Stimulated activated CD4-positive, alpha-beta T cell treated with anti-CD3 and anti-CD28 coated beads, Interleukin-2, amount 100 ng/mL, for 24 hours (primary cell): ENCODE measurements at regions not wholly inside any gene's neighbourhood (a gene's known extent, or its start where the extent isn't known, plus 50 kb on each side); places are given as distances from the start of the nearest gene placed in this dataset.

Source experiments
- DNase-seq, 2 donors: peaks; one replicate each; pipeline ENCODE4 v3.0.0-alpha.2; 2020

- no peak for DNase-seq
Observed at GRCh38 chr10:123536176-123536845, 129.8 kb upstream of the GPR26 start.

- DNase-seq = no peak
Observed at GRCh38 chr10:123537188-123537961, 128.8 kb upstream of the GPR26 start.

GRCh38 chr10:123538401-123539320 is 127.5 kb upstream of the GPR26 start:
- DNase-seq = no peak

- no peak for DNase-seq
Observed at GRCh38 chr10:123544986-123545385, 121.2 kb upstream of the GPR26 start.

- DNase-seq = no peak
Observed at GRCh38 chr10:123548770-123549169, 117.4 kb upstream of the GPR26 start.

- DNase-seq = no peak
Observed at GRCh38 chr10:123549761-123550454, 116.2 kb upstream of the GPR26 start.

- no peak for DNase-seq
Observed at GRCh38 chr10:123550675-123551096, 115.5 kb upstream of the GPR26 start.

GRCh38 chr10:123551259-123551658 is 114.9 kb upstream of the GPR26 start:
- DNase-seq = no peak

- DNase-seq = no peak
Observed at GRCh38 chr10:123552760-123553554, 113.2 kb upstream of the GPR26 start.

- DNase-seq = no peak
Observed at GRCh38 chr10:123553810-123554430, 112.2 kb upstream of the GPR26 start.

GRCh38 chr10:123554656-123555055 is 111.5 kb upstream of the GPR26 start:
- no peak for DNase-seq

GRCh38 chr10:123555616-123556015 is 110.5 kb upstream of the GPR26 start:
- no peak for DNase-seq

- DNase-seq = no peak
Observed at GRCh38 chr10:123556049-123556448, 110.1 kb upstream of the GPR26 start.

- DNase-seq = no peak
Observed at GRCh38 chr10:123556736-123557135, 109.4 kb upstream of the GPR26 start.

- no peak for DNase-seq
Observed at GRCh38 chr10:123557366-123558108, 108.6 kb upstream of the GPR26 start.

- no peak for DNase-seq
Observed at GRCh38 chr10:123558651-123559050, 107.5 kb upstream of the GPR26 start.

GRCh38 chr10:123559066-123559822 is 106.9 kb upstream of the GPR26 start:
- DNase-seq = peak; percentile 75 to 78

- no peak for DNase-seq
Observed at GRCh38 chr10:123559823-123560092, 106.4 kb upstream of the GPR26 start.

- no peak for DNase-seq
Observed at GRCh38 chr10:123560301-123561140, 105.6 kb upstream of the GPR26 start.
